ENCODE measurements at regions not wholly inside any gene's neighbourhood (a gene's known extent, or its start where the extent isn't known, plus 50 kb on each side); places are given as distances from the start of the nearest gene placed in this dataset.
"Not testable (repeated sequence)": the region's sequence is repeated elsewhere in the genome, so short reads cannot be mapped to it uniquely, and the experiment has no call there.

DNA sequence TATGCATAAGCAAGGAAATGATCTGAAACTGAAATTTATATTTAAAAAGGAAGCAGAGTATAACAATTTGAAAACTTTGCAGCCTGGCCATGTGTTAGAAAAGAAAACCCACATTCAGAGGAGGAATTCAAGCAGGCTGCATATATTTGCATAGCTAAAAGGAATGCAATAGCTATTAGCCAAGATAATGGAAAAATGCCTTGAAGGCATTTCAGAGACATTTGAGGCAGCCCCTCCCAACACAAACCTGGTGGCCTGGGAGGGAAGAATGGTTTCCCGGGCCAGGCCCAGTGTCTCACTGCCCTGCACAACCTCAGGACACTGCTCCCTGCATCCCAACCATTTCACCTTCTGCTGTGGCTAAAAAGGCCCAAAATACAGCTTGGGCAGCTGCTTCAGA, 136.8 kb downstream of the TYW3 start:
- TF ChIP-seq, protein P1, sequence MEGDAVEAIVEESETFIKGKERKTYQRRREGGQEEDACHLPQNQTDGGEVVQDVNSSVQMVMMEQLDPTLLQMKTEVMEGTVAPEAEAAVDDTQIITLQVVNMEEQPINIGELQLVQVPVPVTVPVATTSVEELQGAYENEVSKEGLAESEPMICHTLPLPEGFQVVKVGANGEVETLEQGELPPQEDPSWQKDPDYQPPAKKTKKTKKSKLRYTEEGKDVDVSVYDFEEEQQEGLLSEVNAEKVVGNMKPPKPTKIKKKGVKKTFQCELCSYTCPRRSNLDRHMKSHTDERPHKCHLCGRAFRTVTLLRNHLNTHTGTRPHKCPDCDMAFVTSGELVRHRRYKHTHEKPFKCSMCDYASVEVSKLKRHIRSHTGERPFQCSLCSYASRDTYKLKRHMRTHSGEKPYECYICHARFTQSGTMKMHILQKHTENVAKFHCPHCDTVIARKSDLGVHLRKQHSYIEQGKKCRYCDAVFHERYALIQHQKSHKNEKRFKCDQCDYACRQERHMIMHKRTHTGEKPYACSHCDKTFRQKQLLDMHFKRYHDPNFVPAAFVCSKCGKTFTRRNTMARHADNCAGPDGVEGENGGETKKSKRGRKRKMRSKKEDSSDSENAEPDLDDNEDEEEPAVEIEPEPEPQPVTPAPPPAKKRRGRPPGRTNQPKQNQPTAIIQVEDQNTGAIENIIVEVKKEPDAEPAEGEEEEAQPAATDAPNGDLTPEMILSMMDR (IDR thresholded peaks at IDR 0.05; ENCODE audit: low read depth, low read length): no peak
- DNase-seq (ENCODE audit: extremely low read depth, low read depth): no peak

DNA sequence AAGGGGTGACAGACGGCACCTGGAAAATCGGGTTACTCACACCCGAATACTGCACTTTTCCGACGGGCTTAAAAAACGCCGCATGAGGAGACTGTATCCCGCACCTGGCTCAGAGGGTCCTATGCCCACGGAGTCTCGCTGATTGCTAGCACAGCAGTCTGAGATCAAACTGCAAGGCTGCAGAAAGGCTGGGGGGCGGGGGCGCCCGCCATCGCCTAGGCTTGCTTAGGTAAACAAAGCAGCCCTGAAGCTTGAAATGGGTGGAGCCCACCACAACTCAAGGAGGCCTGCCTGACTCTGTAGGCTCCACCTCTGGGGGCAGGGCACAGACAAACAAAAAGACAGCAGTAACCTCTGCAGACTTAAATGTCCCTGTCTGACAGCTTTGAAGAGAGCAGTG, 144.4 kb downstream of the TYW3 start:
- DNase-seq (ENCODE audit: extremely low read depth, low read depth): not testable (repeated sequence)

DNA sequence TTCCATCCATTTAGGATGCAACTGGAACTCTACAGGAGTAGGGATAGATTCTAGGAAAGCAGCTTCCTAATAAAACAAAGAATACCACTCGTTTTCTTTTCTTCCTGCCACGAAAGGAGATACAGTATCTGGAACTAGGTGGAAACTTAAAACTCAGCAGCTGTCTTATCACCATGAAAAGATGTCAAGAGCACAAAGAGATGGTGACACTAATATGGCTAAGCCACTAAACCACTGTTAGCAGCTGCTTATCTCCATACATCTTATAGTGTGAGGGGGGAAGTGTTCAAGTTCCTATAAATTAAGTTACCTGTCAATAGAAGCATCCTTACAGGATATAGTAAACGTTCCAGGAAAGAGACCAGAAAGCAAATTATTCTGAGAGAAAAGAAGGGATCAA, 162.5 kb downstream of the TYW3 start:
- TF ChIP-seq, protein P1 (IDR thresholded peaks at IDR 0.05; ENCODE audit: low read depth, low read length): no peak
- no peak for DNase-seq (ENCODE audit: extremely low read depth, low read depth)

DNA sequence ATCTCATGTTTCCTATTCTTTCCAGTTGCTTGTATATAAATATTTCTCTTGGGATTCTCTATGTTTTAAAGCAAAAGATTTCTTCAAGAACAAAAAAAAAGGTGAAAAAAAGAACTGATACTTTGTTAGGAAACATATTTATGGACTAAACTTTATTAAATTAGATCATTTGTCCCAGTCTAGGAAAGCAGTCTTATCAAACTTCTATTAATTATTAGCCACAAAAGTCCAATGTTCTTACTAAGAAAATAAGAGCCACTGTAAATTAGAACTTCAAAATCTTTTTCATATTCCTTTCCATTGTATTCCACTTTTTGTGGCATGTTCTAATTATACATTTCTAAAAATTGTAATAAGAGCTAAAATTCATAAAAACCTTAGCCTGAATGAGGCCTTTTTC, 175.2 kb downstream of the TYW3 start:
- DNase-seq (ENCODE audit: extremely low read depth, low read depth): no peak
- TF ChIP-seq, protein P1 (IDR thresholded peaks at IDR 0.05; ENCODE audit: low read depth, low read length): no peak

DNA sequence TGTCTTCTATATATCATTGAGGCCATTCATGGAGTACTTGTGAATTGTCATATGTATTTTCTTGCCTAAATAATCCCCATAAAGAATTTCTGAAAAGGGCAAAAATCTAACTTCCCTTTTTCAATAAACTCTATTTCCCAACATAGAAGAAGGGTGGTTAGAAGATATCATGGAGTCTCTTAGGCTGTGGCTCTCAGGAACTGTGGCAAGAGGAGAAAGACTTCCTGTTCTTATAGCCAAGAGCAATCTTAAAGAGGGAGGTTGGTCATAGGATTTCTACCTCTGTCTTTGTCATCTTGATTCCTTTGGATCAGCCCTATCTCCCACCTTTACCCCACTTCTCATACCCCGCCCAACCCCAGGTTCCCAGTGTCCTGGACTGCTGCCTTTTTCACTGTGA, 175.8 kb downstream of the TYW3 start:
- DNase-seq (ENCODE audit: extremely low read depth, low read depth): no peak

DNA sequence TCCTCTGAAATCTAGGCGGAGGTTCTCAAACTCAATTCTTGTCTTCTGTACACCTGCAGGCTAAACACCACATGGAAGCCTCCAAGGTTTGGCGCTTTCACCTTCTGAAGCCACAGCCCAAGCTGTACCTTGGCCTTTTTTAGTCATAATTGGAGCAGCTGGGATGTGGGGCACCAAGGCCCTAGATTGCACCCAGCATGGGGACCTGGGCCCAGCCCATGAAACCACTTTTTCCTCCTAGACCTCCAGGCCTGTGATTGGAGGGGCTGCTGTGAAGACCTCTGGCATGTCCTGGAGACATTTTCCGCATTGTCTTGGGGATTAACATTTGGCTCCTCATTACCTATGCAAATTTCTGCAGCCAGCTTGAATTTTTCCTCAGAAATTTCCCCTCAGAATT, 181.0 kb downstream of the TYW3 start:
- TF ChIP-seq, protein P1 (IDR thresholded peaks at IDR 0.05; ENCODE audit: low read depth, low read length): no peak
- DNase-seq (ENCODE audit: extremely low read depth, low read depth): no peak

More for the DNA sequence above, 175.8 kb downstream of the TYW3 start:
- TF ChIP-seq, protein P1 (IDR thresholded peaks at IDR 0.05; ENCODE audit: low read depth, low read length): no peak

DNA sequence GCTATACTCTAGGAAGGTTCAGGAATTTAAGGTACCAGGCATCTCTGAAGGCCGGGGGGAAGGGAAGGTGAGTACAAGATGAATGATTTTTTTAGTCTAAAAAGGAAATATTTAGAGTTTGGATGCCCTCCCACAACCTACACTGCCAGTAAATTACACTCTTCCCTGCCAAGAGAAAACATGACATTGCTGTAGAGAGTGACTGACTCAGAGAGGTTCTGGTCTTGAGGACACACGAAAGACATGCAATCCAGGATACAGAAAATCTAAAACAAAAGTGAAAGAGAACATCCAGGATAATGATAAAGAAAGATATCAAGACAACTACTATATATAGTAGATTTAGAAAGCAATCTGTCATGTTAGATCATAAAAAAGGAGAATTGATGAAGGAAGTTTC, 200.5 kb downstream of the TYW3 start:
- DNase-seq (ENCODE audit: extremely low read depth, low read depth): peak; percentile 43

DNA sequence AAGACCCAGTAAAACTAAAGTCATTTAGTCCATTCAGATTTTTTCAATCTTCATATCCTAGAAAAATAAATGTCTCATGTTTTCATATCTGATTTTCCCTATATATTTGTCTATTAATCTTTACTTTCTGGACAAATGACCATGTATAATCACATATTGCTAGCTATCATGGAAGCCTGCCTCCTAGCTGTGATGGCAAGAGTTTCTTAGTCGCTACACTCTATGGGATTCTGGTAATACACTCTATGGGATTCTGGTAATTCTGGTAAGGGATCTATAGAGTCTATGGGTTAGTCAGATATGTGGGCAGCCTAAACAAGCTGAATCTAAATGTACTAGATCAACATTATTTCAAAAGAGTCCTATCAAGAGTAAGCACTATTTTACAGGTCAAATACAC, 198.7 kb upstream of the LHX8 start:
- DNase-seq (ENCODE audit: extremely low read depth, low read depth): no peak

More for the DNA sequence above, 200.5 kb downstream of the TYW3 start:
- TF ChIP-seq, protein P1 (IDR thresholded peaks at IDR 0.05; ENCODE audit: low read depth, low read length): no peak

More for the DNA sequence above, 198.7 kb upstream of the LHX8 start:
- TF ChIP-seq, protein P1 (IDR thresholded peaks at IDR 0.05; ENCODE audit: low read depth, low read length): no peak

Data from AG09319 (cell line).